ENCODE measurements at regions not wholly inside any gene's neighbourhood (a gene's known extent, or its start where the extent isn't known, plus 50 kb on each side); places are given as distances from the start of the nearest gene placed in this dataset.

DNA sequence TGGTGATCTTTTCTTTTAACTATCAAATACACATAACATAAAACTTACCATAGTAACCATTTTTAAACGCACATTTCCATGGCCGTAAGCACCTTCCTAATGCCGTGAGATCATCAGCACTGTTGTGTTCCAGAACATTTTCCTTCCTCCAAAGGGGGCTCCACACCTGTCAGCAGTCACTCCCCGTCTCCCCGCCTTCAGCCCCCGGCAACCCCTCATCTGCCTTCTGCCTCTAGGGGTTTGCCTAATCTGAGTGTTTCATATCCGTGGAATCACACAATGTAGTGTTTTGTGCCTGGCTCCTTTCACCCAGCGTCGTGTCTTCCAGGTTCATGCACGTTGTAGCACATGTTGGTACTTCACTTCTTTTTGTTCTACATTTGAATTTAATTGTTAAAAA is 350.1 kb upstream of the TNRC6C start:
- Histone ChIP-seq H3K27me3 (ENCODE audit: low read length) (peaks cover 75% of the 10 kb centered on the region), H3K4me2 (ENCODE audit: low read length) (no peak overlapping the region), H3K4me1 (ENCODE audit: insufficient read depth, low read length) (no peaks in the 10 kb centered on the region), H3K4me3 (ENCODE audit: low read length) (no peak overlapping the region), H3K9me3 (ENCODE audit: low read length) (no peaks in the 10 kb centered on the region), H3F3A (ENCODE audit: low read length, unreplicated experiment) (no peaks in the 10 kb centered on the region), H3K36me3 (ENCODE audit: low read depth, low read length) (no peaks in the 10 kb centered on the region), H3K79me2 (ENCODE audit: low read length) (no peaks in the 10 kb centered on the region), H3K9me2 (replicated peaks; ENCODE audit: low read length) (no peaks in the 10 kb centered on the region), H2AFZ (ENCODE audit: low read length) (no peak overlapping the region), H4K20me1 (ENCODE audit: low read length) (no peaks in the 10 kb centered on the region), H3K9ac (ENCODE audit: low read length) (no peak overlapping the region), H3K27ac (ENCODE audit: low read length) (no peak overlapping the region)
- POLR2A ChIA-PET (ENCODE audit: unreplicated experiment), result no interaction called here
- no peak for TF ChIP-seq EZH2phosphoT487 (IDR thresholded peaks at IDR 0.05; ENCODE audit: borderline replicate concordance, low read length)
- TF ChIP-seq, protein P1, sequence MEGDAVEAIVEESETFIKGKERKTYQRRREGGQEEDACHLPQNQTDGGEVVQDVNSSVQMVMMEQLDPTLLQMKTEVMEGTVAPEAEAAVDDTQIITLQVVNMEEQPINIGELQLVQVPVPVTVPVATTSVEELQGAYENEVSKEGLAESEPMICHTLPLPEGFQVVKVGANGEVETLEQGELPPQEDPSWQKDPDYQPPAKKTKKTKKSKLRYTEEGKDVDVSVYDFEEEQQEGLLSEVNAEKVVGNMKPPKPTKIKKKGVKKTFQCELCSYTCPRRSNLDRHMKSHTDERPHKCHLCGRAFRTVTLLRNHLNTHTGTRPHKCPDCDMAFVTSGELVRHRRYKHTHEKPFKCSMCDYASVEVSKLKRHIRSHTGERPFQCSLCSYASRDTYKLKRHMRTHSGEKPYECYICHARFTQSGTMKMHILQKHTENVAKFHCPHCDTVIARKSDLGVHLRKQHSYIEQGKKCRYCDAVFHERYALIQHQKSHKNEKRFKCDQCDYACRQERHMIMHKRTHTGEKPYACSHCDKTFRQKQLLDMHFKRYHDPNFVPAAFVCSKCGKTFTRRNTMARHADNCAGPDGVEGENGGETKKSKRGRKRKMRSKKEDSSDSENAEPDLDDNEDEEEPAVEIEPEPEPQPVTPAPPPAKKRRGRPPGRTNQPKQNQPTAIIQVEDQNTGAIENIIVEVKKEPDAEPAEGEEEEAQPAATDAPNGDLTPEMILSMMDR (conservative IDR thresholded peaks at IDR 0.05; ENCODE audit: low read depth, low read length), result no peak
- TF ChIP-seq EZH2 (IDR thresholded peaks at IDR 0.05; ENCODE audit: low read length, unreplicated experiment), result no peak
- ATAC-seq (no peak), DNase-seq (no peak)
- CTCF ChIA-PET, result no interaction called here
- BruUV-seq (replicated peaks), result no TSS peak
- intact Hi-C loops (cut with micrococcal nuclease), result loop anchor here (1.0 kb wide), 1 partner anchor 65 kb away; no protein-coding TSS in a partner anchor

DNA sequence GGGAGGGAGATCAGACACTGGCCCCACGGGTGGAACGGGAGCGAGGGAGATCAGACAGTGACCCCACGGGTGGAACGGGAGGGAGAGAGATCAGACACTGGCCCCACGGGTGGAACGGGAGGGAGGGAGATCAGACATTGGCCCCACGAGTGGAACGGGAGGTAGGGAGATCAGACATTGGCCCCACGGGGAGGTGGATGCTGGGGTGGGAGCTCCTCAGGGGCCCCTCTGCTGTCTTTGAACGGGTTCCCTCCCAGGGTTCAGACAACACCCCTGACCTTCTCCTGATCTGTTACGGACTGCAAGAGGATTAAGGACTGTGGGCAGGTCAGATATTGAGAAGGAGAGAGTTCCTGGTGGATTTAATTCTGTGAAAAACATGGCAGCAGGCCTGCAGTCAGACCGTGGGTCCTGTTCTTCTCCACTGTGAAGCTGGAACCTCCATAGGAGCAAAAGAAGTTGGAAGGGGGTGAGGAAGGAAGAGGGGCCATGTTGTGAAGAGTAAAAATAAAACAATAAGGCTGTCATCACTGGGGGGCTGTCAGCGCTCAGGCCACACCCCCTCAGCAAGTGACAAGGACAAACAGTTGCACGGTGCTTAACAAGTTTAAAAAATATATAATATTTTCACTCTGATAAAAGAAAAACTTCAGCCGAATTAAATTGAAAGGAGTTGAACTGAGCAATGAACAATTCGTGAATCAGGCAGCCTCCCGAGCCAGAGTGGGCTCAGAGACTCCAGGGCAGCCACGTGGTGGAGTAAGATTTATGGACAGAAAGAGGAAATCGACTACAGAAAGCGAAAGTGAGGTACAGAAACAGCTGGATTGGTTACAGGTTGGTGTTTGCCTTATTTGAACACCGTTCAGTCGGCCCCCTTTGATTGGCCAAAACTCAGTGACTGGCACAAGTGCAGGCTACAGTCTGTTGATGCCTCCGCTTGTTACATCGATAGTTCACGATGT is 348.7 kb upstream of the TNRC6C start:
- Histone ChIP-seq H3K27ac (ENCODE audit: low read length) (no peak overlapping the region), H3K9ac (ENCODE audit: low read length) (no peak overlapping the region), H2AFZ (ENCODE audit: low read length) (no peak overlapping the region), H3K9me2 (replicated peaks; ENCODE audit: low read length) (no peaks in the 10 kb centered on the region), H3K36me3 (ENCODE audit: low read depth, low read length) (no peaks in the 10 kb centered on the region), H4K20me1 (ENCODE audit: low read length) (no peaks in the 10 kb centered on the region), H3K79me2 (ENCODE audit: low read length) (no peaks in the 10 kb centered on the region), H3F3A (ENCODE audit: low read length, unreplicated experiment) (no peaks in the 10 kb centered on the region), H3K27me3 (ENCODE audit: low read length) (peaks cover 71% of the 10 kb centered on the region), H3K4me1 (ENCODE audit: insufficient read depth, low read length) (no peaks in the 10 kb centered on the region), H3K4me3 (ENCODE audit: low read length) (no peak overlapping the region), H3K4me2 (ENCODE audit: low read length) (0 out of 2 replicates have a peak overlapping the region, but pooled peaks have one; percentile 12), H3K9me3 (ENCODE audit: low read length) (no peaks in the 10 kb centered on the region)
- TF ChIP-seq EZH2phosphoT487 (IDR thresholded peaks at IDR 0.05; ENCODE audit: borderline replicate concordance, low read length), result no peak
- TF ChIP-seq EZH2 (IDR thresholded peaks at IDR 0.05; ENCODE audit: low read length, unreplicated experiment), result no peak
- TF ChIP-seq, protein P1 (conservative IDR thresholded peaks at IDR 0.05; ENCODE audit: low read depth, low read length), result no peak
- intact Hi-C loops (cut with micrococcal nuclease), result no loop called here
- POLR2A ChIA-PET (ENCODE audit: unreplicated experiment), result no interaction called here
- CTCF ChIA-PET, result no interaction called here
- no peak for ATAC-seq
- no peak for DNase-seq
- no TSS peak for BruUV-seq (replicated peaks)

DNA sequence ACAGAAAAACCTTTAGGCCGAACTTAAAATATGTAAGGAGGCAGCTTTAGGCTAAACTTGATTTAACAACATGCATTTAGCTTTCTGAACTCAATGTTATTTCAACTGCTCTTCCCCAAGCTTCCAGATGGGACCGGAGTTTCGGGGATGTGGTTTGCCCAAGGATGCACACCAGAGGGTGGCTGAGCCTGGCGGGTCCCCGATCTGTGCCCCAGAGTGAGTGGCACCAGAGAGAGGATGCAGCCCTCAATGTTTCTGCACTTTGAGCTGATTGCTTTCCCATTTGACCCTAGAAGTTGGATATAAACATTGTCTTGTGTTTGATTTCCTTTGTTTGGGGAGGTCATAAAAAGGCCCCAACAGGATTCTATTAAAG is 348.0 kb upstream of the TNRC6C start:
- TF ChIP-seq EZH2 (IDR thresholded peaks at IDR 0.05; ENCODE audit: low read length, unreplicated experiment) (no peak), EZH2phosphoT487 (IDR thresholded peaks at IDR 0.05; ENCODE audit: borderline replicate concordance, low read length) (no peak)
- TF ChIP-seq, protein P1 (conservative IDR thresholded peaks at IDR 0.05; ENCODE audit: low read depth, low read length), result no peak
- intact Hi-C loops (cut with micrococcal nuclease), result no loop called here
- CTCF ChIA-PET, result no interaction called here

More for the DNA sequence above, 348.0 kb upstream of the TNRC6C start:
- H3K79me2 ChIP-seq (ENCODE audit: low read length), result no peaks in the 10 kb centered on the region
- H3K4me2 ChIP-seq (ENCODE audit: low read length), result no peak overlapping the region
- H3F3A ChIP-seq (ENCODE audit: low read length, unreplicated experiment), result no peaks in the 10 kb centered on the region
- H2AFZ ChIP-seq (ENCODE audit: low read length), result no peak overlapping the region
- H3K36me3 ChIP-seq (ENCODE audit: low read depth, low read length), result no peaks in the 10 kb centered on the region
- H3K4me3 ChIP-seq (ENCODE audit: low read length), result no peak overlapping the region
- peaks cover 4% of the 10 kb centered on the region for H3K4me1 ChIP-seq (ENCODE audit: insufficient read depth, low read length)
- ATAC-seq (no peak), DNase-seq (no peak)
- POLR2A ChIA-PET (ENCODE audit: unreplicated experiment), result no interaction called here
- H4K20me1 ChIP-seq (ENCODE audit: low read length), result no peaks in the 10 kb centered on the region
- no TSS peak for BruUV-seq (replicated peaks)
- no peak overlapping the region for H3K27ac ChIP-seq (ENCODE audit: low read length)
- H3K27me3 ChIP-seq (ENCODE audit: low read length), result peaks cover 68% of the 10 kb centered on the region
- no peaks in the 10 kb centered on the region for H3K9me2 ChIP-seq (replicated peaks; ENCODE audit: low read length)
- no peaks in the 10 kb centered on the region for H3K9me3 ChIP-seq (ENCODE audit: low read length)
- H3K9ac ChIP-seq (ENCODE audit: low read length), result no peak overlapping the region

Data from PC-3 (cell line).